NB4 (cell line): ENCODE measurements at regions not wholly inside any gene's neighbourhood (a gene's known extent, or its start where the extent isn't known, plus 50 kb on each side); places are given as distances from the start of the nearest gene placed in this dataset.

ENCODE experiments used
- DNase-seq: peaks from one replicate; pipeline ENCODE4 v3.0.0; 2010; ENCODE audit warnings: low read depth
- H3K4me3 ChIP-seq: one replicate; pipeline ENCODE4 v1.5.1; 2011; ENCODE audit warnings: mild to moderate bottlenecking, low read depth, low read length, moderate library complexity
- MYC ChIP-seq: IDR thresholded peaks from 2 replicates; pipeline ENCODE4 v1.6.1; 2011; ENCODE audit warnings: low read depth, low read length
- POLR2A ChIP-seq: IDR thresholded peaks from 2 replicates; pipeline ENCODE4 v1.6.1; 2011; ENCODE audit warnings: mild to moderate bottlenecking; ENCODE audit not compliant: insufficient read length; ENCODE audit errors: extremely low read depth
- TF ChIP-seq, protein P1 (sequence below): IDR thresholded peaks from one replicate; pipeline ENCODE4 v1.5.1; 2012; ENCODE audit warnings: low read depth, low read length
- TF ChIP-seq, protein P2 (sequence below): IDR thresholded peaks from 2 replicates; pipeline ENCODE4 v1.6.1; 2011; ENCODE audit warnings: low read depth, low read length

GRCh38 chr18:42586601-42587000 lies 528.9 kb downstream of the RIT2 start:
- no peak overlapping the region for H3K4me3 ChIP-seq
- TF ChIP-seq, protein P1, sequence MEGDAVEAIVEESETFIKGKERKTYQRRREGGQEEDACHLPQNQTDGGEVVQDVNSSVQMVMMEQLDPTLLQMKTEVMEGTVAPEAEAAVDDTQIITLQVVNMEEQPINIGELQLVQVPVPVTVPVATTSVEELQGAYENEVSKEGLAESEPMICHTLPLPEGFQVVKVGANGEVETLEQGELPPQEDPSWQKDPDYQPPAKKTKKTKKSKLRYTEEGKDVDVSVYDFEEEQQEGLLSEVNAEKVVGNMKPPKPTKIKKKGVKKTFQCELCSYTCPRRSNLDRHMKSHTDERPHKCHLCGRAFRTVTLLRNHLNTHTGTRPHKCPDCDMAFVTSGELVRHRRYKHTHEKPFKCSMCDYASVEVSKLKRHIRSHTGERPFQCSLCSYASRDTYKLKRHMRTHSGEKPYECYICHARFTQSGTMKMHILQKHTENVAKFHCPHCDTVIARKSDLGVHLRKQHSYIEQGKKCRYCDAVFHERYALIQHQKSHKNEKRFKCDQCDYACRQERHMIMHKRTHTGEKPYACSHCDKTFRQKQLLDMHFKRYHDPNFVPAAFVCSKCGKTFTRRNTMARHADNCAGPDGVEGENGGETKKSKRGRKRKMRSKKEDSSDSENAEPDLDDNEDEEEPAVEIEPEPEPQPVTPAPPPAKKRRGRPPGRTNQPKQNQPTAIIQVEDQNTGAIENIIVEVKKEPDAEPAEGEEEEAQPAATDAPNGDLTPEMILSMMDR, result no peak
- no peak for DNase-seq

DNA sequence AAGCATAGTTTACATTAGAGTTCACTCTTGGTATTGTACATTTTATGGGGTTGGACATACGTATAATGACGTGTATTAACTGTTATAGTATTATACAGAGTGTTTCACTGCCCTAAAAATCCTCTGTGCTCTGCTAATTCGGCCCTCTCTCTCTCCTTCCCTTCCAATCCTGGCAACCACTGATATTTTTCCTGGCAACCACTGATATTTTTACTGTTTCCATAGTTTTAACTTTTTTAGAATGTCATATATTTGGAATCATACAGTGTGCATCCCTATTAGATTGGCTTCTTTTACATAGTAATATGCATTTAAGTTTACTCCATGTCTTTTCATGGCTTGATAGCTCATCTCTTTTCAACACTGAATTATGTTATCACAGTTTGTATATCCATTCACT lies 526.7 kb downstream of the RIT2 start:
- H3K4me3 ChIP-seq, result no peak overlapping the region
- TF ChIP-seq POLR2A (no peak), MYC (no peak)
- TF ChIP-seq, protein P2, sequence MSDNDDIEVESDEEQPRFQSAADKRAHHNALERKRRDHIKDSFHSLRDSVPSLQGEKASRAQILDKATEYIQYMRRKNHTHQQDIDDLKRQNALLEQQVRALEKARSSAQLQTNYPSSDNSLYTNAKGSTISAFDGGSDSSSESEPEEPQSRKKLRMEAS, result no peak
- TF ChIP-seq, protein P1, result no peak
- DNase-seq, result no peak

- no peak for TF ChIP-seq MYC
- TF ChIP-seq, protein P2, result no peak
- TF ChIP-seq POLR2A, result no peak
- TF ChIP-seq, protein P1, result no peak
These were observed 510.7 kb downstream of the RIT2 start for GRCh38 chr18:42604820-42605219.

GRCh38 chr18:42606886-42607495 lies 508.5 kb downstream of the RIT2 start:
- no peak overlapping the region for H3K4me3 ChIP-seq
- TF ChIP-seq, protein P1, result no peak
- TF ChIP-seq MYC, result no peak
- TF ChIP-seq, protein P2, result no peak
- no peak for TF ChIP-seq POLR2A
- DNase-seq, result no peak

More at GRCh38 chr18:42604820-42605219, 510.7 kb downstream of the RIT2 start:
- DNase-seq, result no peak
- no peak overlapping the region for H3K4me3 ChIP-seq

DNA sequence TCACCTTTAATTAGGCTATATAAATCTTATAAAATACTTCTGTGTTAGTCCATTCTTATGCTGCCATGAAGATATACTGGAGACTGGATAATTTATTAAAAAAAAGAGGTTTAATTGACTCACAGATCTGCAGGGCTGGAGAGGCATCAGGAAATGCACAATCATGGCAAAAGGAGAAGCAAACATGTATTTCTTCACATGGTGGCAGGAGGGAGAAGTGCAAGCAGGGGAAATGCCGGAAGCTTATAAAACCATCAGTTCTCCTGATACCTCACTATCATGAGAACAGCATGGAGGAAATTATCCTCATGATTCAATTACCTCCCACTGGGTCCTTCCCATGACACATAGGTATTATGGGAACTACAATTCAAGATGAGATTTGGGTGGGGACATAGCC lies 504.4 kb downstream of the RIT2 start:
- no peak overlapping the region for H3K4me3 ChIP-seq
- no peak for TF ChIP-seq MYC
- TF ChIP-seq, protein P2, result no peak
- TF ChIP-seq, protein P1, result no peak
- peak; percentile 20 for DNase-seq
